ENCODE measurements at regions not wholly inside any gene's neighbourhood (a gene's known extent, or its start where the extent isn't known, plus 50 kb on each side); places are given as distances from the start of the nearest gene placed in this dataset.

- H3K4me3 Mint-ChIP-seq, result no peak overlapping the region
- H3K4me1 Mint-ChIP-seq, result no peaks in the 10 kb centered on the region
- no peak for DNase-seq
- no peaks in the 10 kb centered on the region for H3K27me3 Mint-ChIP-seq (ENCODE audit: low read depth in 3 of 3)
- H3K27ac Mint-ChIP-seq, result no peak overlapping the region
- H3K9me3 Mint-ChIP-seq, result no peaks in the 10 kb centered on the region
- peaks cover 0 to 8% (median 0%) of the 10 kb centered on the region in 3 donors for H3K36me3 Mint-ChIP-seq
These were observed 91.2 kb upstream of the KLF3 start for GRCh38 chr4:38572793-38573192.

- no peak overlapping the region for H3K4me3 Mint-ChIP-seq
- no peaks in the 10 kb centered on the region for H3K27me3 Mint-ChIP-seq (ENCODE audit: low read depth in 3 of 3)
- H3K9me3 Mint-ChIP-seq, result no peaks in the 10 kb centered on the region
- peaks cover 0 to 8% (median 0%) of the 10 kb centered on the region in 3 donors for H3K36me3 Mint-ChIP-seq
- no peak for DNase-seq
- no peak overlapping the region for H3K27ac Mint-ChIP-seq
- H3K4me1 Mint-ChIP-seq, result no peaks in the 10 kb centered on the region
These were observed 89.3 kb upstream of the KLF3 start for GRCh38 chr4:38574559-38575333.

- H3K27me3 Mint-ChIP-seq (ENCODE audit: low read depth in 3 of 3), result peaks cover 0 to 3% (median 0%) of the 10 kb centered on the region in 3 donors
- DNase-seq, result no peak
- H3K9me3 Mint-ChIP-seq, result no peaks in the 10 kb centered on the region
- H3K4me1 Mint-ChIP-seq, result peaks cover 1 to 4% of the 10 kb centered on the region in 2 donors
- no peak overlapping the region for H3K27ac Mint-ChIP-seq
- no peak overlapping the region for H3K4me3 Mint-ChIP-seq
- H3K36me3 Mint-ChIP-seq, result peaks cover 0 to 4% (median 0%) of the 10 kb centered on the region in 3 donors
These were observed 87.2 kb upstream of the KLF3 start for GRCh38 chr4:38576767-38577166.

GRCh38 chr4:38577462-38577861 is 86.5 kb upstream of the KLF3 start:
- Mint-ChIP-seq H3K27ac (no peak overlapping the region), H3K27me3 (ENCODE audit: low read depth in 3 of 3) (peaks cover 0 to 3% (median 0%) of the 10 kb centered on the region in 3 donors), H3K9me3 (no peaks in the 10 kb centered on the region), H3K4me3 (no peak overlapping the region), H3K36me3 (peaks cover 0 to 4% (median 0%) of the 10 kb centered on the region in 3 donors), H3K4me1 (peaks cover 7 to 11% of the 10 kb centered on the region in 2 donors)
- DNase-seq, result no peak

- peak overlapping the region in 2 of 6 donors; percentile 17 to 45 for H3K27ac Mint-ChIP-seq
These were observed 82.4 kb upstream of the KLF3 start for GRCh38 chr4:38581426-38582106.

GRCh38 chr4:38582445-38582844 is 81.6 kb upstream of the KLF3 start:
- peaks cover 0 to 2% (median 0%) of the 10 kb centered on the region in 6 donors for H3K9me3 Mint-ChIP-seq
- H3K27ac Mint-ChIP-seq, result peak overlapping the region in 4 of 6 donors; percentile 77 to 87 (median 84)
- peak overlapping the region in 1 of 5 donors; percentile 46 for H3K4me3 Mint-ChIP-seq
- DNase-seq, result no peak
- H3K27me3 Mint-ChIP-seq (ENCODE audit: low read depth in 3 of 3), result peaks cover 0 to 3% (median 2%) of the 10 kb centered on the region in 3 donors
- peaks cover 23 to 45% of the 10 kb centered on the region in 2 donors for H3K4me1 Mint-ChIP-seq
- H3K36me3 Mint-ChIP-seq, result peaks cover 0 to 7% (median 0%) of the 10 kb centered on the region in 3 donors

More at GRCh38 chr4:38581426-38582106, 82.4 kb upstream of the KLF3 start:
- peaks cover 0 to 2% (median 0%) of the 10 kb centered on the region in 6 donors for H3K9me3 Mint-ChIP-seq
- peaks cover 0 to 3% (median 2%) of the 10 kb centered on the region in 3 donors for H3K27me3 Mint-ChIP-seq (ENCODE audit: low read depth in 3 of 3)
- H3K36me3 Mint-ChIP-seq, result peaks cover 0 to 7% (median 0%) of the 10 kb centered on the region in 3 donors
- peaks cover 23 to 41% of the 10 kb centered on the region in 2 donors for H3K4me1 Mint-ChIP-seq
- no peak for DNase-seq
- peak overlapping the region in 1 of 5 donors; percentile 29 for H3K4me3 Mint-ChIP-seq

GRCh38 chr4:38582889-38583470 is 81.0 kb upstream of the KLF3 start:
- Mint-ChIP-seq H3K4me1 (peaks cover 23 to 45% of the 10 kb centered on the region in 2 donors), H3K36me3 (peaks cover 0 to 7% (median 0%) of the 10 kb centered on the region in 3 donors)

GRCh38 chr4:38585871-38586270 is 78.1 kb upstream of the KLF3 start:
- Mint-ChIP-seq H3K4me1 (peaks cover 23 to 45% of the 10 kb centered on the region in 2 donors), H3K27me3 (ENCODE audit: low read depth in 3 of 3) (peaks cover 0 to 4% (median 2%) of the 10 kb centered on the region in 3 donors), H3K9me3 (peaks cover 0 to 2% (median 0%) of the 10 kb centered on the region in 6 donors), H3K36me3 (peaks cover 0 to 7% (median 5%) of the 10 kb centered on the region in 3 donors), H3K27ac (peak overlapping the region in 1 of 6 donors; percentile 22), H3K4me3 (no peak overlapping the region)
- no peak for DNase-seq

More at GRCh38 chr4:38582889-38583470, 81.0 kb upstream of the KLF3 start:
- Mint-ChIP-seq H3K4me3 (peak overlapping the region; percentile 3 to 79 (median 46)), H3K9me3 (peaks cover 0 to 2% (median 0%) of the 10 kb centered on the region in 6 donors), H3K27ac (peak overlapping the region; percentile 41 to 87 (median 80)), H3K27me3 (ENCODE audit: low read depth in 3 of 3) (peaks cover 0 to 3% (median 2%) of the 10 kb centered on the region in 3 donors)
- peak; percentile 42 to 55 (median 55) for DNase-seq

- Mint-ChIP-seq H3K27me3 (ENCODE audit: low read depth in 3 of 3) (peaks cover 0 to 4% (median 2%) of the 10 kb centered on the region in 3 donors), H3K36me3 (peaks cover 0 to 7% (median 5%) of the 10 kb centered on the region in 3 donors), H3K27ac (no peak overlapping the region), H3K9me3 (peaks cover 0 to 2% (median 0%) of the 10 kb centered on the region in 6 donors), H3K4me3 (no peak overlapping the region), H3K4me1 (peaks cover 19 to 37% of the 10 kb centered on the region in 2 donors)
- DNase-seq, result no peak
These were observed 76.9 kb upstream of the KLF3 start for GRCh38 chr4:38587106-38587505.

- DNase-seq, result no peak
These were observed 74.0 kb upstream of the KLF3 start for GRCh38 chr4:38590046-38590445.

GRCh38 chr4:38591617-38592337 is 72.2 kb upstream of the KLF3 start:
- DNase-seq, result no peak
- Mint-ChIP-seq H3K4me1 (peaks cover 0 to 1% of the 10 kb centered on the region in 2 donors), H3K36me3 (peaks cover 0 to 5% (median 4%) of the 10 kb centered on the region in 3 donors), H3K9me3 (peaks cover 0 to 2% (median 0%) of the 10 kb centered on the region in 6 donors), H3K27ac (no peak overlapping the region), H3K27me3 (ENCODE audit: low read depth in 3 of 3) (peaks cover 0 to 5% (median 0%) of the 10 kb centered on the region in 3 donors), H3K4me3 (no peak overlapping the region)

More at GRCh38 chr4:38590046-38590445, 74.0 kb upstream of the KLF3 start:
- Mint-ChIP-seq H3K4me3 (no peak overlapping the region), H3K36me3 (peaks cover 4 to 6% (median 5%) of the 10 kb centered on the region in 3 donors), H3K27me3 (ENCODE audit: low read depth in 3 of 3) (peaks cover 0 to 5% (median 2%) of the 10 kb centered on the region in 3 donors), H3K27ac (no peak overlapping the region), H3K4me1 (peaks cover 4 to 16% of the 10 kb centered on the region in 2 donors), H3K9me3 (peaks cover 0 to 4% (median 0%) of the 10 kb centered on the region in 6 donors)

GRCh38 chr4:38598489-38598888 is 65.5 kb upstream of the KLF3 start:
- H3K9me3 Mint-ChIP-seq, result peaks cover 0 to 6% (median 0%) of the 10 kb centered on the region in 6 donors
- H3K27ac Mint-ChIP-seq, result no peak overlapping the region
- H3K4me3 Mint-ChIP-seq, result no peak overlapping the region
- H3K27me3 Mint-ChIP-seq (ENCODE audit: low read depth in 3 of 3), result peaks cover 0 to 2% (median 0%) of the 10 kb centered on the region in 3 donors
- DNase-seq, result no peak
- no peaks in the 10 kb centered on the region for H3K36me3 Mint-ChIP-seq
- H3K4me1 Mint-ChIP-seq, result peaks cover 18 to 23% of the 10 kb centered on the region in 2 donors

GRCh38 chr4:38600575-38600974 is 63.4 kb upstream of the KLF3 start:
- Mint-ChIP-seq H3K27me3 (ENCODE audit: low read depth in 3 of 3) (peaks cover 0 to 2% (median 0%) of the 10 kb centered on the region in 3 donors), H3K4me1 (peaks cover 34 to 38% of the 10 kb centered on the region in 2 donors), H3K27ac (peak overlapping the region; percentile 6 to 75 (median 60)), H3K36me3 (no peaks in the 10 kb centered on the region), H3K4me3 (no peak overlapping the region), H3K9me3 (peaks cover 0 to 6% (median 0%) of the 10 kb centered on the region in 6 donors)
- DNase-seq, result peak; percentile 23 to 41 (median 28)
